ENCODE measurements at regions not wholly inside any gene's neighbourhood (a gene's known extent, or its start where the extent isn't known, plus 50 kb on each side); places are given as distances from the start of the nearest gene placed in this dataset.

DNA sequence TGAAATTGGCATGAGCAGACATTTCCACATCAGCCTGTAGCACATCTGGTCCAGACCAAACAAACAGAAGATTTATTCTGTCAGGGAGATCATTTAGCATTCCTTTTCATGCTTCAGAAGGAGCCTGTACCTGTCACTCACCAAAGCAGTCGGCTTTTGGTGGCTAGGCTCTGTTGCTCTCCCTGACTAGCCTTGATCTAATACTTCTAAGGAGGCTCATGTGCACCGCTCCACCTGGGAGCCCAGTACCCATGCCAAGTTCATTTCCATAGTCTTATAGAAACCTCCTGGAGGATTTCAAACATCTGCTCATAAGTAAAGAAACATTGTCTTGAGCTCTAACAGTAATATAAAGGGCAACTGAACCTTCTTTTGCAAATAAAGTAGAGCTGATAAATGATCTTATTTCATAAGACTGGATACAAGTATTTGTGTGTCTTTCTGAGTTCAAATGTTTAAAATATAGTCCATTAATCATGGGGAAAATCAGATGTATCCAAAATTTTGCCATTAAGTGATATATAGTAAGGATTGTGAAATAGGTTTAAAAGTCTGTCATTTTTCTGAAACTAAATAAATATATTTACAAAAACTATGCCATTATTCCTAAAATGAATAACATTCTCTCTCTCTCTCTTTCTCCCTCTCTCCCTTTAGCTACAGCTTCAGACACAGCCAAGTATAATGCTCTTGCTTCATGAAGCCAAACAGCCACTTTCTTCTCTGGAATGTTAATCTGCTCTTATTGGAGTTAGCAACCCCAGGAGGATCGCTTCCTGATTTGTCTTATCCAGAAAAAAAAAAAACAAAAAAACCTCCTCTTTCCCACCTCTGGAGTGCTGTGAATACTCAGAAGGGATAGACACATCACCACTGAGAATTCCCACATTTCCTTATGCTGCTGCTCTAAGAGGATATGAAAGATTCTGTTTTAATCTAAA lies 192.7 kb upstream of the TFAP2D start:
- in situ Hi-C loops (cut with MboI; ENCODE audit: low pct_unique_long_range_greater_than_20kb, low sequenced_read_pairs, unreplicated experiment) = no loop called here
- no peak for DNase-seq (ENCODE audit: low spot score)

GRCh38 chr6:50524341-50524740 lies 189.0 kb upstream of the TFAP2D start:
- DNase-seq (ENCODE audit: low spot score) = no peak
- in situ Hi-C loops (cut with MboI; ENCODE audit: low pct_unique_long_range_greater_than_20kb, low sequenced_read_pairs, unreplicated experiment) = no loop called here
- no peak for TF ChIP-seq CTCF (IDR thresholded peaks at IDR 0.05; ENCODE audit: extremely low read depth, insufficient read depth, missing control alignments)

More for the DNA sequence above, 192.7 kb upstream of the TFAP2D start:
- no peak for TF ChIP-seq CTCF (IDR thresholded peaks at IDR 0.05; ENCODE audit: extremely low read depth, insufficient read depth, missing control alignments)

- in situ Hi-C loops (cut with MboI; ENCODE audit: low pct_unique_long_range_greater_than_20kb, low sequenced_read_pairs, unreplicated experiment) = no loop called here
- TF ChIP-seq CTCF (IDR thresholded peaks at IDR 0.05; ENCODE audit: extremely low read depth, insufficient read depth, missing control alignments) = no peak
- DNase-seq (ENCODE audit: low spot score) = no peak
Observed at GRCh38 chr6:50527985-50528384, 185.3 kb upstream of the TFAP2D start.

- no peak for TF ChIP-seq CTCF (IDR thresholded peaks at IDR 0.05; ENCODE audit: extremely low read depth, insufficient read depth, missing control alignments)
- in situ Hi-C loops (cut with MboI; ENCODE audit: low pct_unique_long_range_greater_than_20kb, low sequenced_read_pairs, unreplicated experiment) = no loop called here
- DNase-seq (ENCODE audit: low spot score) = no peak
Observed at GRCh38 chr6:50539447-50539846, 173.9 kb upstream of the TFAP2D start.

GRCh38 chr6:50541941-50542340 lies 171.4 kb upstream of the TFAP2D start:
- in situ Hi-C loops (cut with MboI; ENCODE audit: low pct_unique_long_range_greater_than_20kb, low sequenced_read_pairs, unreplicated experiment) = no loop called here
- no peak for DNase-seq (ENCODE audit: low spot score)
- TF ChIP-seq CTCF (IDR thresholded peaks at IDR 0.05; ENCODE audit: extremely low read depth, insufficient read depth, missing control alignments) = no peak

DNA sequence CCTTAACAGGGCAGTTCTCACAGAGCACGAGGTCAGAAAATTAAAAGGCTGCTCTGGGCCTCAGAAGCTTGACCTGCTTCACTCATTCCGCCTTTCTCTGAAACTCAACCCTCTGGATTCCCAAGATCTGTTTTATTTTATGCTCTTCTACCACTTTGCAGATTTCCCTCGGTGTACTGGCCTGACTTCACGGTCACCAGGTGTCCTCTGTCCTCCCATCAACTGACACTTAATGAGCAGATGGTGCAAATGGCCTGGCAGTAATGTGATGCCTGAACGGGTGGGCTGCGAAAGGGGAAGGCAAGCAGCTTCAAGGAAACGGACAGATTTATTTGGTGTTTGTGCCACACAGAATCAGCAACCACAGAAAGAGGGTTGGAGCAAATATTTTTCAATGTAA lies 169.7 kb upstream of the TFAP2D start:
- no peak for TF ChIP-seq CTCF (IDR thresholded peaks at IDR 0.05; ENCODE audit: extremely low read depth, insufficient read depth, missing control alignments)
- DNase-seq (ENCODE audit: low spot score) = no peak
- in situ Hi-C loops (cut with MboI; ENCODE audit: low pct_unique_long_range_greater_than_20kb, low sequenced_read_pairs, unreplicated experiment) = no loop called here

All from GM13977 (cell line).